OCI-LY1 (cell line): ENCODE measurements at regions not wholly inside any gene's neighbourhood (a gene's known extent, or its start where the extent isn't known, plus 50 kb on each side); places are given as distances from the start of the nearest gene placed in this dataset.

Source experiments
- EZH2 ChIP-seq: fragments of 200-600 bp; sonication (generic), shearing (Covaris generic); IDR thresholded peaks from 2 replicates; pipeline ENCODE4 v1.8.0; 2017; ENCODE audit warnings: borderline replicate concordance, mixed run types, mild to moderate bottlenecking, antibody characterized with exemption, low read length, moderate library complexity, mixed read lengths
- TF ChIP-seq, protein P1 (sequence below): fragments of 200-600 bp; sonication (generic), shearing (Covaris generic); IDR thresholded peaks from 2 replicates; pipeline ENCODE4 v1.5.1; 2017; ENCODE audit warnings: mild to moderate bottlenecking, antibody characterized with exemption, low read length, moderate library complexity, mixed read lengths

DNA sequence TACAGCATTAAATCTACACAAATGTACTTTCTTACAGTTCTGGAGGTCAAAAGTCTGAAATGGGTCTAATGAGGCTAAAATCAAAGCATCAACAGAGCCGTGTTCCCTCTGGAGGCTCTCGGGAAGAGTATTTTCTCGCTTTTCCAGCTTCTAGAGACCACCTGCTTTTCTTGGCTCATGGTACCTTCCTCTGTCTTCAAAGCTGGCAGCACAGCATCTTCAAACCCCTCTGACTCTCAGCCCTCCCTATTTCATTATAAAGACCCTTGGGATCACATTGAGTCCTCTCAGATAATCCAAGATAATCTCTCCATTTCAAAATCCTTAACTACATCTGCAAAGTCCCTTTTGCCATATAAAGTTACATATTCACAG lies 117.8 kb upstream of the NCK2 start:
- TF ChIP-seq, protein P1, sequence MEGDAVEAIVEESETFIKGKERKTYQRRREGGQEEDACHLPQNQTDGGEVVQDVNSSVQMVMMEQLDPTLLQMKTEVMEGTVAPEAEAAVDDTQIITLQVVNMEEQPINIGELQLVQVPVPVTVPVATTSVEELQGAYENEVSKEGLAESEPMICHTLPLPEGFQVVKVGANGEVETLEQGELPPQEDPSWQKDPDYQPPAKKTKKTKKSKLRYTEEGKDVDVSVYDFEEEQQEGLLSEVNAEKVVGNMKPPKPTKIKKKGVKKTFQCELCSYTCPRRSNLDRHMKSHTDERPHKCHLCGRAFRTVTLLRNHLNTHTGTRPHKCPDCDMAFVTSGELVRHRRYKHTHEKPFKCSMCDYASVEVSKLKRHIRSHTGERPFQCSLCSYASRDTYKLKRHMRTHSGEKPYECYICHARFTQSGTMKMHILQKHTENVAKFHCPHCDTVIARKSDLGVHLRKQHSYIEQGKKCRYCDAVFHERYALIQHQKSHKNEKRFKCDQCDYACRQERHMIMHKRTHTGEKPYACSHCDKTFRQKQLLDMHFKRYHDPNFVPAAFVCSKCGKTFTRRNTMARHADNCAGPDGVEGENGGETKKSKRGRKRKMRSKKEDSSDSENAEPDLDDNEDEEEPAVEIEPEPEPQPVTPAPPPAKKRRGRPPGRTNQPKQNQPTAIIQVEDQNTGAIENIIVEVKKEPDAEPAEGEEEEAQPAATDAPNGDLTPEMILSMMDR = no peak
- no peak for TF ChIP-seq EZH2
